ENCODE measurements at regions not wholly inside any gene's neighbourhood (a gene's known extent, or its start where the extent isn't known, plus 50 kb on each side); places are given as distances from the start of the nearest gene placed in this dataset.

DNA sequence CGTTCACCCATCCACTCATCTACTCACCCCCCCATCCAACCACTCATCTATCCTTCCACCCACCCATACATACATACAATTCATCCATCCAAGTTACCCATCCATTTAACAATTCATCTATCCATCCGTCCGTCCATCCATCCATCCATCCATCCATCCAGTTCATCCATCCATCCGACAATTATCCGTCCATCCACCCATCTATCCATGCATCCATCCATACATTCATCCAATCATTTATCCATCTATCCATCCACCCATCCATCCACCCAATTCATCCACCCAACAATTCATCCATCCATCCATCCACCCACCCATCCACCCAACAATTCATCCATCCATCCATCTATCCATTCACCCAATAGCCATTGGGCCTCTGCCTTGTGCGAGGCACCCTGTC, 173.2 kb upstream of the MVB12B start:
- TF ChIP-seq, protein P1, sequence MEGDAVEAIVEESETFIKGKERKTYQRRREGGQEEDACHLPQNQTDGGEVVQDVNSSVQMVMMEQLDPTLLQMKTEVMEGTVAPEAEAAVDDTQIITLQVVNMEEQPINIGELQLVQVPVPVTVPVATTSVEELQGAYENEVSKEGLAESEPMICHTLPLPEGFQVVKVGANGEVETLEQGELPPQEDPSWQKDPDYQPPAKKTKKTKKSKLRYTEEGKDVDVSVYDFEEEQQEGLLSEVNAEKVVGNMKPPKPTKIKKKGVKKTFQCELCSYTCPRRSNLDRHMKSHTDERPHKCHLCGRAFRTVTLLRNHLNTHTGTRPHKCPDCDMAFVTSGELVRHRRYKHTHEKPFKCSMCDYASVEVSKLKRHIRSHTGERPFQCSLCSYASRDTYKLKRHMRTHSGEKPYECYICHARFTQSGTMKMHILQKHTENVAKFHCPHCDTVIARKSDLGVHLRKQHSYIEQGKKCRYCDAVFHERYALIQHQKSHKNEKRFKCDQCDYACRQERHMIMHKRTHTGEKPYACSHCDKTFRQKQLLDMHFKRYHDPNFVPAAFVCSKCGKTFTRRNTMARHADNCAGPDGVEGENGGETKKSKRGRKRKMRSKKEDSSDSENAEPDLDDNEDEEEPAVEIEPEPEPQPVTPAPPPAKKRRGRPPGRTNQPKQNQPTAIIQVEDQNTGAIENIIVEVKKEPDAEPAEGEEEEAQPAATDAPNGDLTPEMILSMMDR (IDR thresholded peaks at IDR 0.05; ENCODE audit: poor library complexity, severe bottlenecking) = no peak
- TF ChIP-seq RAD21 (conservative IDR thresholded peaks at IDR 0.05) = no peak
- TF ChIP-seq POLR2AphosphoS5 (IDR thresholded peaks at IDR 0.05) = no peak
- no peak for TF ChIP-seq EP300 (conservative IDR thresholded peaks at IDR 0.05; ENCODE audit: poor library complexity, severe bottlenecking)
- TF ChIP-seq EZH2 (IDR thresholded peaks at IDR 0.05; ENCODE audit: borderline replicate concordance, insufficient read depth, low read length, poor library complexity, severe bottlenecking) = no peak
- no peak for TF ChIP-seq TAF1 (IDR thresholded peaks at IDR 0.05; ENCODE audit: low read depth)
- TF ChIP-seq, protein P2, sequence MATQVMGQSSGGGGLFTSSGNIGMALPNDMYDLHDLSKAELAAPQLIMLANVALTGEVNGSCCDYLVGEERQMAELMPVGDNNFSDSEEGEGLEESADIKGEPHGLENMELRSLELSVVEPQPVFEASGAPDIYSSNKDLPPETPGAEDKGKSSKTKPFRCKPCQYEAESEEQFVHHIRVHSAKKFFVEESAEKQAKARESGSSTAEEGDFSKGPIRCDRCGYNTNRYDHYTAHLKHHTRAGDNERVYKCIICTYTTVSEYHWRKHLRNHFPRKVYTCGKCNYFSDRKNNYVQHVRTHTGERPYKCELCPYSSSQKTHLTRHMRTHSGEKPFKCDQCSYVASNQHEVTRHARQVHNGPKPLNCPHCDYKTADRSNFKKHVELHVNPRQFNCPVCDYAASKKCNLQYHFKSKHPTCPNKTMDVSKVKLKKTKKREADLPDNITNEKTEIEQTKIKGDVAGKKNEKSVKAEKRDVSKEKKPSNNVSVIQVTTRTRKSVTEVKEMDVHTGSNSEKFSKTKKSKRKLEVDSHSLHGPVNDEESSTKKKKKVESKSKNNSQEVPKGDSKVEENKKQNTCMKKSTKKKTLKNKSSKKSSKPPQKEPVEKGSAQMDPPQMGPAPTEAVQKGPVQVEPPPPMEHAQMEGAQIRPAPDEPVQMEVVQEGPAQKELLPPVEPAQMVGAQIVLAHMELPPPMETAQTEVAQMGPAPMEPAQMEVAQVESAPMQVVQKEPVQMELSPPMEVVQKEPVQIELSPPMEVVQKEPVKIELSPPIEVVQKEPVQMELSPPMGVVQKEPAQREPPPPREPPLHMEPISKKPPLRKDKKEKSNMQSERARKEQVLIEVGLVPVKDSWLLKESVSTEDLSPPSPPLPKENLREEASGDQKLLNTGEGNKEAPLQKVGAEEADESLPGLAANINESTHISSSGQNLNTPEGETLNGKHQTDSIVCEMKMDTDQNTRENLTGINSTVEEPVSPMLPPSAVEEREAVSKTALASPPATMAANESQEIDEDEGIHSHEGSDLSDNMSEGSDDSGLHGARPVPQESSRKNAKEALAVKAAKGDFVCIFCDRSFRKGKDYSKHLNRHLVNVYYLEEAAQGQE (IDR thresholded peaks at IDR 0.05; ENCODE audit: borderline replicate concordance) = no peak
